ENCODE measurements at regions not wholly inside any gene's neighbourhood (a gene's known extent, or its start where the extent isn't known, plus 50 kb on each side); places are given as distances from the start of the nearest gene placed in this dataset.
A peak's percentile ranks its signal among the peaks of the same experiment; 100 is the strongest.

- intact Hi-C loops (cut with DNase I) = no loop called here
- no peak for DNase-seq
Observed at GRCh38 chr7:70951271-70951962, 180.5 kb upstream of the GALNT17 start.

GRCh38 chr7:70952311-70952710 is 179.6 kb upstream of the GALNT17 start:
- DNase-seq = no peak

DNA sequence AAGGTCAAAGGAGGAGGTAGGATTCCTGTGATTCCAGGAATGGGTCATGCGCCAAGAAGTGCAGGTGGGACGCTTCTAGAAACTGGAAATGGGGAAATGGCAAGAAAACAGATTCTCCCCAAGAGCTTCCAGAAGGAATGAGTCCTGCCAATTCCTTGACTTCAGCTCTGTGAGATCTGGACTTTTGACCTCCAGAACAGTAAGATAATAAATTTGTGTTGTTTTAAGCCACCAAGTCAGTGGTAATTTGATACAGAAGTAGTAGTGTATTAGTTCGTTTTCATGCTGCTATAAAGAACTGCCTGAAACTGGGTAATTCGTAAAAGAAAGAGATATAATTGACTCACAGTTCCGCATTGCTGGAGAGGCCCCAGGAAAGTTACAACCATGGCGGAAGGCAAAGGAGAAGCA is 178.6 kb upstream of the GALNT17 start:
- intact Hi-C loops (cut with DNase I) = no loop called here
- DNase-seq = no peak

More at GRCh38 chr7:70952311-70952710, 179.6 kb upstream of the GALNT17 start:
- intact Hi-C loops (cut with DNase I) = no loop called here

DNA sequence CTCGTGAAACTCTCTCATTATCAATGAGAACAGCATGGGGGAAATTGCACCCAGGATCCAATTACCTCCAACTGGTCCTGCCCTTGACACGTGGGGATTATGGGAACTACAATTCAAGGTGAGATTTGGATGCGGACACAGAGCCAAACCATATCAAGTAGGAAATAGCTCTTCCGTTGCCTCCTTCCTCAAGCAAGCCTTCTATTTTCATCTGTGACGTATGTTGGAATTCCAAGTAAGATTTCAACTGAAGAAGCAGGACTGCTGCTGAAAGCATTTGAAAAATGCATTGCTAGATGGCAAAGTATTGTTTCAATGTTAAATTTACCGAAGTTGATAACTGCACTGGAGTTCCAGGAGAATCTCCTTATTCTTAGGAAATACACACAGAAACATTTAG is 178.1 kb upstream of the GALNT17 start:
- intact Hi-C loops (cut with DNase I) = loop anchor here (2.0 kb wide), 1 partner anchor 19 kb away; no protein-coding TSS in a partner anchor
- DNase-seq = no peak

DNA sequence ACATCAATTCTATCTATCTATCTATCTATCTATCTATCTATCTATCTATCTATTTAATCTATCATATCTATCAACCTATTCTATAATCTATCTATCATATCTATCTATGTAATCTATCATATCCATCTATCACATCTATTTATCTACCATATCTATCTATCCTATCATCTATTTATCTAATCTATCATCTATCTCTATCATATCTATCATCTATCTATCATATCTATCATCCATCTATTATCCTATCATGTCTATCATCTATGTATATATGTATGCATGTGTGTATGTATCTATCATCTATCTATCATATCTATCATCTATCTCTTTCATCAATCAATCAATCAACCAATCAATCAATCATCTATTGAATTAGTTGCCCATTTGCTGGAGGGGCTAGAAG is 159.3 kb upstream of the GALNT17 start:
- no peak for DNase-seq
- intact Hi-C loops (cut with DNase I) = loop anchor here (2.0 kb wide), 1 partner anchor 18 kb away; no protein-coding TSS in a partner anchor

GRCh38 chr7:70975754-70976153 is 156.2 kb upstream of the GALNT17 start:
- intact Hi-C loops (cut with DNase I) = no loop called here
- no peak for DNase-seq

DNA sequence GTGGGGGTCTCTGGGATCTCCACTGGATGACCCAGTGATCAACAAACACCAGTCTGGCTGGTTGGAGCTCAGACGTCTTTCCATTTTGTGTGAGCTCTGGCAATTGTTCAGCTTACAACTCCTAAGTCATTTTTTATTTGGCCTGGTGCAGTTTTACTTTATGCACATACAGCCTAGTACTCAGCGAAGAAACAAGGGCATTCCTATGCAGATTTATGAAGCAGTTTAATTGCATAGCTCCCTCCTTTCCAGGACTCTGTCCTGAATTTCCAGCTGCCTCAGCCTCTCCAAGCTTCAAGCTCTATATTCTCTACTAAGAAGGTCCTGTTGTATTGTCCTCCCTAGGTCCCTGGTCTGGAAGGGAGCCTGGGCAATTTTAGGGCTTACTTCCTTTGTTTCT is 145.6 kb upstream of the GALNT17 start:
- intact Hi-C loops (cut with DNase I) = no loop called here

GRCh38 chr7:70994176-70994575 is 137.8 kb upstream of the GALNT17 start:
- intact Hi-C loops (cut with DNase I) = no loop called here
- DNase-seq = peak in 1 of 42 donors; percentile 19

More for the DNA sequence above, 145.6 kb upstream of the GALNT17 start:
- DNase-seq = no peak

- DNase-seq = peak in 1 of 42 donors; percentile 12
- intact Hi-C loops (cut with DNase I) = no loop called here
Observed at GRCh38 chr7:70997261-70997660, 134.7 kb upstream of the GALNT17 start.

DNA sequence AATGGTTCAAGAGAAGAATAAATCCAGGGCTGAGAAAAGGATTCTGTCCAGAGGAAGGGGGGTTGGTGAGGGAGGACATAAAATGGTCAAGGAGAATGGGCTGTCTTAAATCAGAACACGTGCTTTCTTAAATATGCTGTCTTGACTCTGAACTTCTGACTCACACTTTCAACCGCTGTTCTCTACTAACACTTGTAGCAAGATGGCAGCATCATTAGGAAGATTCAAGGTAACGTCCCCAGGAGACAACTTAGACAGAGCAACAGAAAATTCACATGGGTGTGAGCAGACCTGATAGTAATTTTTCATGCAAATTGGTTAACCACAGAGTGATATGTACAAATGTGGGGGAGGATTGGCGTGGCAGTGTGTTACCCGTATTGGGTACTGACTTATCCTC is 126.8 kb upstream of the GALNT17 start:
- intact Hi-C loops (cut with DNase I) = no loop called here

GRCh38 chr7:71009636-71010035 is 122.3 kb upstream of the GALNT17 start:
- DNase-seq = no peak
- intact Hi-C loops (cut with DNase I) = no loop called here

More for the DNA sequence above, 126.8 kb upstream of the GALNT17 start:
- DNase-seq = no peak

DNA sequence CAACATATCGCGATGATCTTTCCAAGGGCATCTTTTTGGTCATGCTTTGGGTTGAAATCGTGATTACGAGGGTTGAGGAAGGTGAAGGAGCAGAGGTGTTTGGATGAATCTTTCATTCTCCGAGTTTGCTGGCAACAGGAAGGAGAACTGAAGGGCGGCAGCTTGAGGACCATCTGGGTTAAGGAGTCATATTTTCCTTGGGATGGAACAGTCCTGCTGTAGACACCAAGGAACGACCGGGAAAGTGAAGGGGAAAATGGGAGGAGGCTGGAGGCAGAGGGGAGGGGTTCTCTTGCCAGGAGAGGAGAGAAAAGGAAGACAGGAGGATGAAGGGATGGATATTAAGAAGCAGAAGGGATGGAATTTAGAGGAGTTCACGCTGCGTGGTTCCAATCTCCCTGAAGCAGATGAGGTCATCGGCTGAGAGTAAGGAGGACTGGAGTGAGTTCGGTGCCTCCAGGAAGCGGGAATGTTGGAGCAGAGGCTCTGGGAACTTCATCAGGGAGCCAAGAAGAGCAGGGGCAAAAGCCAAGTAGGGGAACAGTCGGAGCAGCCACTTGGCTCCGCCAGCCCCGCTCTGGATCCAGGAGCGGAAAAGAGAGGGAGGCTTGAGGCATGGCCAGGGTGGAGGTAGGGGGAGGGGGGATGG is 116.6 kb upstream of the GALNT17 start:
- peak in 1 of 42 donors; percentile 11 for DNase-seq
- intact Hi-C loops (cut with DNase I) = no loop called here

DNA sequence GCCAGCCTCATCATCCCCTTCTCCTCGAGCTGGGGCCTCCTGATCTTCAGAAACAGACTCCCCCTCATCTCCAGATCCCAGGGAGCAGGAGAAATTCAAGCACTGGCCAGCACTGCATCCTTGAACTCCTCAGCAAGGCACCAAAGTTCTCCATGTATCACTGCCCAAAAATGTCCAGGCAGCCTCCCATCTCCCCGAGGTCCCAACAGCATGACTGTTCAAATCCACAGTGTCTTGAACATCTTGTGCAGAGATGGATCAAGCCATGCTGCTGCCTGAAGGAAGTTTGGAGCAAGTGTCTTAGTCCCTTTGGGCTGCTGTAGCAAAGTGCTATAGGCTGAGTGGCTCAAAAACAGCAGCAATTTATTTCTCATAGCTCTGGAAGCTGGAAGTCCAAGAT is 115.5 kb upstream of the GALNT17 start:
- DNase-seq = no peak
- intact Hi-C loops (cut with DNase I) = no loop called here

DNA sequence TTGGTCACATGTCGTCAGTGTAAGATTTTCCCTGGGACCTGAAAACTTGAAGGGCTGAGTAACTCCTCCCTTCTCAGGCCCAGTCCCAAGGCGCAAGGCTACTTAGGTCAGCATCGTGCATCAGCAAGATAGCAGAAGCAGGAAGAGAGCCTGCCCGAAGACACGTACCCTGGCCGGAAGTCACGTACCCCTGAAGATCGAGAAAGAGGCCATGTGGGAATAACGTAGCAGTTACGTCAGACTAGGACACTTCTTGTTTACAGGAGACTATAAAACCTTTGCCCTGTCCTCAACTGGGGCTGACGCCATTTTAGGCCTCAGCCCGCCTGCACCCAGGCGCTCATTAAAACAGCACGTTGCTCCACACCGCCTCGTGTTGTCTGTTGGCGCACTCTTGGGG is 114.3 kb upstream of the GALNT17 start:
- no peak for DNase-seq
- intact Hi-C loops (cut with DNase I) = no loop called here

- DNase-seq = peak in 16 of 42 donors; percentile 2 to 53 (median 14)
- intact Hi-C loops (cut with DNase I) = no loop called here
Observed at GRCh38 chr7:71019706-71020105, 112.2 kb upstream of the GALNT17 start.

- no peak for DNase-seq
- intact Hi-C loops (cut with DNase I) = no loop called here
Observed at GRCh38 chr7:71021131-71021530, 110.8 kb upstream of the GALNT17 start.

GRCh38 chr7:71026680-71027079 is 105.3 kb upstream of the GALNT17 start:
- intact Hi-C loops (cut with DNase I) = no loop called here
- DNase-seq = no peak

DNA sequence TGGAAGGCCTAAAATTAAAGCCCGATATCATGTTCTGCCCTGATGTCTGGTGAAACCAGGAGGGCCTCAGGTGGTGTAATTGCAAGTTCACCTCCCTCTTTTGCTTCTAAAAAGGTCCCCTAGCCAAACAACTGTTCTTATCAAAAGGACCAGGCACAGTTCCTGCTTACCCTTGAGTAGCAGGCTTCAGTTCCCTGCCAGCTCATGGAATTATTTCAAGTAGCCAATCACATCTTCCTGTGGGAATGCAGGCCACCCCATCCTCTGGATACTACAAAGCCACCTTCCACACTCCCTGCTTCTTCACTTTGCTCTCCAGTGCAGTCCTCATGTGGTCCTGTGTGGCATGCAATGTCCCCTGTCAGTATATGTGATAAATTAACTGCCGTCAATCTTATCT is 97.7 kb upstream of the GALNT17 start:
- DNase-seq = peak in 1 of 42 donors; percentile 36
- intact Hi-C loops (cut with DNase I) = no loop called here

- intact Hi-C loops (cut with DNase I) = no loop called here
- DNase-seq = no peak
Observed at GRCh38 chr7:71042591-71042990, 89.4 kb upstream of the GALNT17 start.

DNA sequence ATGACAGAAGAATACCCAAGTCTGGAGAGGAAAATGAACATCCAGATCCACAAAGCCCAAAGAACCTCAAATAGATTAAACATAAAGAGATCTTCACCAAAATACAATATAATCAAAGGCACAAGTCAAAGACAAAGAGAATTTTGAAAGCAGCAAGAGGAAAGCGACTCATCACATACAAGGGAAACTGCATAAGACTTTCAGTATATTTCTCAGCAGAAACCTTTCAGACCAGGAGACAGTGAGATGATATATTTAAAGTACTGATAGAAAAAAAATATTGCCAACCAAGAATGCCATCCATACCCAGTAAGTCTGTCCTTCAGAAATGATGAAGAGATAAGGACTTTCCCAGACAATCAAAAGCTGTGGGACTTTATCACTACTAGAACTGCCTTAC is 81.5 kb upstream of the GALNT17 start:
- intact Hi-C loops (cut with DNase I) = no loop called here
- DNase-seq = no peak

GRCh38 chr7:71055504-71055903 is 76.4 kb upstream of the GALNT17 start:
- intact Hi-C loops (cut with DNase I) = no loop called here
- DNase-seq = no peak
